ENCODE measurements at regions not wholly inside any gene's neighbourhood (a gene's known extent, or its start where the extent isn't known, plus 50 kb on each side); places are given as distances from the start of the nearest gene placed in this dataset.

- TF ChIP-seq CTCF (optimal IDR thresholded peaks at IDR 0.05 in 1 of 3, IDR thresholded peaks at IDR 0.05 in 1 of 3, conservative IDR thresholded peaks at IDR 0.05 in 1 of 3; ENCODE audit: extremely low read depth in 1 of 3, insufficient read depth in 2 of 3, low read length in 3 of 3): no peak
- no peak for TF ChIP-seq EZH2 (IDR thresholded peaks at IDR 0.05; ENCODE audit: low read length)
Measured at GRCh38 chr2:136251885-136252585, 134.1 kb upstream of the CXCR4 start.

Data from keratinocyte (primary cell).